GM21528 (cell line): ENCODE measurements at regions not wholly inside any gene's neighbourhood (a gene's known extent, or its start where the extent isn't known, plus 50 kb on each side); places are given as distances from the start of the nearest gene placed in this dataset.

ENCODE experiments used
- ATAC-seq: cut with Tn5 transposase; IDR thresholded peaks from one replicate; pipeline ENCODE4 v1.9.1; 2021; ENCODE audit warnings: mild to moderate bottlenecking, moderate library complexity; ENCODE audit not compliant: unreplicated experiment, low FRiP score

DNA sequence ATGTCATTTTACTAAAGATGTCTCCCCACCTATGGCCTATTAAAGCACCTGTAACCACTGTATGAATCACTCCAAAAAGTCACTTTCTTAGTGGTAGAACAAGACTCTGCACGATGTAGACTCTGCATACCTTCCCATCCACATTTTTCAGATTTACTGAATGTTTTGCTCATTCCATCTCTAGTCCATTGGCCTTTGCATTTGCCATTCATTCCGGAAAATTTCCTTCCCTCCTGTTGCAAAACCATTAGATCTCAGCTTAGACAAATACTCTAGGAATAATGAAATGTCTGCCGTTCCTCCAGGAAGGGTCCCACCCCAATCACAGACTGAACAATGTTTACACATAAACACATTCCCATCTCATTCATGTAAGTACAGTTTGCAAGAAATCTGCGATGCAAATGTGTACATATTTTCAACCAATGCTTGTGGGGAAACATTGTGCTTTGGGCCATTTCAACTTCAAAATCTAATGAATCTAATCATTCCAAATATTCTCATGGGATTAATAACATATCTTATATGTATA is 146.3 kb upstream of the XYLT1 start:
- ATAC-seq: no peak

GRCh38 chr16:17612336-17612735 is 141.6 kb upstream of the XYLT1 start:
- ATAC-seq: no peak

DNA sequence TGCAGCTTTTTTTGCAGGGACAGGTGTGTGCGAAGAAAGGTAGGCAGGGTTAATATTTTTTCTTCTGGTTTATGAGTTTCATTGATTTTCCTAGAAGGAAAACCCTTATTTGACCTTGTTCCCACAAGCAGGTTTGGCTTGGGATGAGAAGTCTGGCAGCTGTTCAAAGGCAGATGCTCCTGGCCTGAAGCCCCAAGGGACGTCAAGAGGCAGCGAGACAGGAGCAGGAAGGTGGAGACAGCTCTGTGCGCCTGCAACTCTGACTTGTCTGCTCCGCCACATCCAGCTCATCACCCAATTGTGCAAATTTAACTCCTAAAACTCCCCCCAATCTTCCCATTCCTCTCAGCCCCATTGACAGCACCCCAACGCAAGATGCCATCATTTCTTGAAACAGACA is 136.8 kb upstream of the XYLT1 start:
- no peak for ATAC-seq

DNA sequence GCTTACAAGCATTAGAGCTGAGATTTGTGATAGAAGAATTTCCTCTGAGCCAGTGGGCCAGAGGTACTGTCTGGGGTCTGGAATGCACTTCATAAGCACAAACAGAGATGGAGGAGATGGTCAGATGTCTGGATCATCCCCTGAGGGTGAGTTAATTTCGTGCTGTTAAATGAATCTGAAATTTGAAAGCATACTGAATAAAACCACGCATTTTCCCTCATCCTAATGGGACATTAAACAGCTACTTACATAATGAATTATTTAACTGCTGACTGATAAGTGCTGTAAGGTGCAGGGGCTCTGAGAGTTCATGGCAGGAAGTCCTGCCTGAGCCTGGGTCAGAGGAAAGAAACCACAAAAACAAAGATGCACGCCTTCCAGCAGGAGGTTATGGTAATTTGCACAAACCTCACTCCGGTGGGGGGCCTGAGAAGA is 136.3 kb upstream of the XYLT1 start:
- no peak for ATAC-seq

GRCh38 chr16:17606460-17606859 is 135.7 kb upstream of the XYLT1 start:
- ATAC-seq: no peak

DNA sequence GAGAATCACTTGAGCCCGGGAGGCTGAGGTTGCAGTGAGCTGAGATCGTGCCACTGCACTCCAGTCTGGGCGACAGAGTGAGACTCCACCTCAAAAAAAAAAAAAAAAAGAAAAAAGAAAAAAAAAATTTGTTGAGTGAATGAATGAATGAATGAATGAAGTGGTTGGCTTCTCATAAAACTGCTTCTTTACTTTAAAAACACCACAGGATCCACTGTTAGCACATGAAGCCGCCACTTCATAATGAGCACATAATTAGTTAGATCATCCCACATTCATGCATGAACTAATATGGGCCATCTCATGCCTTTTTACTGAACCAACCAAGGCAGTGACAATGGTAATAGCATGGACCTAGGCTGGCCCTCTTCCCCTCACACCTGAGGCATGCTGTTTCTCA is 135.0 kb upstream of the XYLT1 start:
- no peak for ATAC-seq

DNA sequence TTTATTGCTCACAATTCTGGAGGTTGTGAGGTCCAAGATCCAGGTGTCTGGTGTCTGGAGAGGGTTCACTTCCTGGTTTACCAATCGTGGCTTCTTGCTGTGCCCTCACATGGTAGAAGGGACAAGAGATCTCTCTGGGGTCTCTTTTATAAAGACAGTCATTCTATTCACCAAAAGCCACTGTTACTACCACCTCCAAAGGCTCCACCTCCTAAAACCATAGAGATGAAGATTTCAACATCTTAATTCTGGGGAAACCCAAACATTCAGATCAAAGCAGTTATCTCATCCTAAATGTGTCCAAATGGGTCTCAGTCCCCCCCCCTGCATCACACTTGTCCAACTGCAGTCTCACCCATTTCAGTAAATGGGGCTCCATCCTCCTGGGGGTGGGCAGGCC is 132.9 kb upstream of the XYLT1 start:
- no peak for ATAC-seq

- ATAC-seq: no peak
Measured at GRCh38 chr16:17602678-17603077, 131.9 kb upstream of the XYLT1 start.

DNA sequence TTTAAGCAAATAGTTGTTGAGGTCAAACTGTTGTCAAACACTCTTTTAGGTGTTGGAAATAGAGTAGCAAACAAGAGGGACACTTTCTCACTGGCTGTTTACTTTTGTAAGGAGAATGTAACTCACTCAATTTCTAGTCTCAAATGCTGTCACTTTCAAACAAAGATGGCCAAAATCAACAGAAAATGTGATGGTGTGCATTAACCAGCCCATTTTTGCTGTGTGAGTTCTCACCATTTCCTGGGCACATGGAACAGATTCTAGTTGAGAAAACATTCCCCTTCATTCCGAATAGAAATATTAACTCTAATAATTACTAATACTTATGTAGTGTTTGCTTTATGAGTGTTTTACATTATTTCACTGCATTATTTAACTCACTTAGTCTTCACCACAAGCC is 128.2 kb upstream of the XYLT1 start:
- ATAC-seq: no peak

- ATAC-seq: no peak
Measured at GRCh38 chr16:17591655-17592405, 121.1 kb upstream of the XYLT1 start.

GRCh38 chr16:17590711-17591654 is 120.2 kb upstream of the XYLT1 start:
- ATAC-seq: no peak

DNA sequence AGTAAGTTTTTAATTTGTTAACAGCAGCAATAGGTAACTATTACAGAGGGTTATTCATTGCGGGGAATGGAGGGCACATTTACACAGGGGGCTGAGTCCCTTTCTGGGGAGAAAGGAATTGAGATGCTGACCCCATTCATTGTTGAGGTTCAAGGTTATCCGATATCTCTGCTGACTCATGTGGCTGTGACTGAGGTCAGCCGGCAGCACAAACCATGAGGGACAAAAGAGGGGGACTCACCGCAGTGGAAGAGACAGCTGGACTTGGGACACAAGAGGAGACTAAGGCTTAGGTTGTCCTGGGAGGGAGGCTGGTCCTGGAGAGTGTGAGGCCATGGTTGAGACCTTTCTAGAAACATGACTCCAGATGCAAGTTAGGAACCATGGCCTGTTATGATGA is 119.1 kb upstream of the XYLT1 start:
- ATAC-seq: no peak

DNA sequence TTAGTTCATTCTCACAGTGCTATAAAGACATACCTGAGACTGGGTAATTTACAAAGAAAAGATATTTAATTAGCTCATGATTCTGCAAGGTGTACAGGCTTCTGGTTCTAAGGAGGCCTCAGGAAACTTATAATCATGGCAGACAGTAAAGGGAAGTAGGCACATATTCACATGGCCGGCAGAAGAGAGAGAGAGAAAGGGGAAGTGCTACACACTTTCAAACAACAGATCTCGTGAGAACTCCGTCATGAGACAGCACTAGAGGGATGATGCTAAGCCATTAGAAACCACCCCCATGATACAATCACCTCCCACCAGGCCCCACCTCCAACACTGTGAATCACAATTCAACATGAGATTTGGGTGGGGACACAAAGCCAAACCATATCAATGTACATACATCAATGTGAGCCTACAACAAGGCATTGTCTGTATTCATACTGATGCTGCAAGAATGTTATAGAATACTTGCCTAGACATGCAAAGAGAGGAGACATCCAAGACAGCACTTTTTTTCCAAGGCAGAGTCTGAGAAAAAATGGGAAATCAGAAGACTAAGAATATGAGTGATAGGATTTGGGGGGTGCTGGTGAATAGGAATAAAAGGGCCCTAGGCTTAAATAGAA is 114.8 kb upstream of the XYLT1 start:
- no peak for ATAC-seq

DNA sequence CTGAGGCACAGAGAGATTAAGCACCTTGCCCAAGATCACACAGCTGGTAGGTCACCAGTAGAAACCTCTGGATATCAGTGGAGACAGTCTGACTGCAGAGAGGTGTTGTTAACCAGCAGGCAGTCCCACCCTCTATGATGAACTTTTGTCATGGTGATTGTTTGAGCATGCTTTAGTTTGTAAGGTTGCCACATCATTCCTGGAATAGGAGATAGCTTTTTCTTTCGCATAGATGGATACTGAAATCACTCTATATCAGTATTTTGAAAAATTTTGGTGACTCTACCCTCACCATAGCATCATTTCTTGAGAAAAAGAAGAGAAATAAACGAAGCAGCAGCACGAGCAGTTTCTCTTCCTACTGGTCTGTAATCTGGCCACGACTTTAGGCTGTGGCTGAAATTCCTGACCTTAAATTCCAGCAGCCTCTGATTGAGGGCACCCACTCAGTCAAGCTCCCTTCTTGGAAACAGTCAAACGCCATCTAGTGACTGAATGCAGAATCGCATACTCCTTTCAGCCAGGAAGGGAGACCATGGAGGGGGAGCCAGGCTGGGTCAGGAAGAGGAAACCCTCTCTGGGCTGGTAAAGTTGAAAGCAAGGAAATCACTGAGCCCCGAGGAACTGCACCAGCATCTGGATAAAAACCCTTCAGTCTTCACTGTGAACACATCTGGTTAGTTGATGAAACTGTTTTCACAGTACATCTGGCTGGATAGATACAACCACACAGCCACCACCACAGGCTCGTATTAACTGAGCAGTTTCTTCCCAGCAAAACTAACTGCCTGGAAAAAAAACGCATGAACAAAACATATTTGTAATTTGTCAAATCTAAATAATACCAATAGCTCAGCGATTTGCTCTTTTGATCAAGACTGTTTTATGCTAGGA is 108.5 kb upstream of the XYLT1 start:
- ATAC-seq: peak; percentile 57

- no peak for ATAC-seq
Measured at GRCh38 chr16:17574256-17574655, 103.5 kb upstream of the XYLT1 start.

GRCh38 chr16:17572145-17572544 is 101.4 kb upstream of the XYLT1 start:
- ATAC-seq: no peak

DNA sequence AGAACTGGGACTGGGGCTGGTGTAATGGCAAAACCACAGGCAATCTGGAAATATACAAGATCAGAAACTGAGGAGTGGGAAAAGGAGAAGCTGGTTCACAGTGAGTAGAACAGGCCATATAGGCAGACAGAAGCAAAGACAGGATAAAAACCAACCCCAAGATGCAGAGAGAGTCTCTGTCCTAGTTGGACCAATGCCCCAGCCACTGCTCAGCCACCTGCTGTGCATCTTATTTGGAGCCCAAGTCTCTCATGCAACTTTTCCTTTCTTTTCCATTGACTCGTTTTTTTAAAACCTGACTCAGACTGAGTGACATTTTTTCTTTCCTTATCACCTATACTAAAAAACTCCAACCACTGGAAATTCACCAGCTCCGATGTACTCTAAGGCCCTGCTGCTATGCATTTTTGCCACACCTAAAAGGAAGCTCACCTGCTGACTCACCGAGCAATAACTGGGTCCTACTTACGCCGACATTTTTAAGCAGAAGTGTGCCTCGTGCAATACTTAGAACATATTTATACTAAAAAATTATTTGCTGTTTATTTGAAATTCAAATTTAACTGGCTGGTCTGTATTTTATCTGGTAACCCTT is 100.8 kb upstream of the XYLT1 start:
- no peak for ATAC-seq

GRCh38 chr16:17568239-17568638 is 97.5 kb upstream of the XYLT1 start:
- ATAC-seq: no peak

DNA sequence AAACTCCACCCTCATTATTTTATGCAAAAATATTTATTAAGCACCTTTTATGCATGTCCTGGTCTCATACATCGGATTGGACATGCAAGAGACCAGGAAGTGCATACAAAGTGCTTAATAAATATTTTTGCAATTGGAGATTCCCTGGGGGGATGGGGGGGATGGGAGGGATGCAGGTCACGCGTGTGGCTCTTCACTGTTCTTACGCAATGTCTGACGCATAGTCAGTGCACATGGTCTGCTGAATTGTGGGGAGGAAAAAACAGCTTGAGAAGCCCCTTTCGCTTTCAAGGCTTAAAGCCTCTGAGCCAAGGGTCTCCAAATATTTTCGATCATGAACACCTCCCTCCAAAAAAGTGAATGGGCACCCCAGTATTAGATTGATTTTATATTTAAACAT is 96.7 kb upstream of the XYLT1 start:
- no peak for ATAC-seq
